Left lung (tissue), 4 donors: ENCODE measurements at regions not wholly inside any gene's neighbourhood (a gene's known extent, or its start where the extent isn't known, plus 50 kb on each side); places are given as distances from the start of the nearest gene placed in this dataset.

Source experiments
- ATAC-seq: fragments of 200-7000 bp; cut with Tn5 transposase; one replicate; pipeline ENCODE4 v1.9.1; 2020; ENCODE audit warnings: moderate library complexity
- DNase-seq, 4 donors: peaks; one replicate each; pipeline ENCODE4 v3.0.0-alpha.2; 2013 to 2020
- H3K27ac ChIP-seq, 2 donors: fragments of 200-600 bp; sonication (generic) in 1 of 2; one replicate each; pipeline versions ENCODE4 v1.5.0 to v1.8.0; 2020 to 2021
- H3K27me3 ChIP-seq, 2 donors: fragments of 200-600 bp; sonication (generic) in 1 of 2; one replicate each; pipeline versions ENCODE4 v1.5.0 to v1.8.0; 2020 to 2021
- H3K36me3 ChIP-seq, 2 donors: fragments of 200-600 bp; sonication (generic) in 1 of 2; one replicate each; pipeline versions ENCODE4 v1.5.0 to v1.8.0; 2020 to 2021
- H3K4me1 ChIP-seq, 2 donors: fragments of 200-600 bp; one replicate each; pipeline ENCODE4 v1.8.0; 2021
- H3K4me3 ChIP-seq, 2 donors: fragments of 200-600 bp; sonication (generic) in 1 of 2; one replicate each; pipeline versions ENCODE4 v1.5.0 to v1.8.0; 2020 to 2021; ENCODE audit warnings: mild to moderate bottlenecking in 1 of 2
- H3K9me3 ChIP-seq, 2 donors: fragments of 200-600 bp; sonication (generic) in 1 of 2; one replicate each; pipeline versions ENCODE4 v1.5.0 to v1.8.0; 2020 to 2021
- intact Hi-C, 2 donors: fragments of 100-400 bp; cut with DNase I; formaldehyde crosslinking; loops; one replicate each; pipeline versions ENCODE4 v1.11.2 to v1.14.2; 2022
- TF ChIP-seq, protein P1 (sequence below), 2 donors: fragments of 200-600 bp; sonication (generic) in 1 of 2; IDR thresholded peaks; one replicate each; pipeline versions ENCODE4 v1.5.0 to v1.8.0; 2021; ENCODE audit warnings: antibody characterized with exemption in 2 of 2
- donor health status: DM: no; HTN: yes; CAD: no.
- donor health status: DM: no; HTN: no; CAD: no.

DNA sequence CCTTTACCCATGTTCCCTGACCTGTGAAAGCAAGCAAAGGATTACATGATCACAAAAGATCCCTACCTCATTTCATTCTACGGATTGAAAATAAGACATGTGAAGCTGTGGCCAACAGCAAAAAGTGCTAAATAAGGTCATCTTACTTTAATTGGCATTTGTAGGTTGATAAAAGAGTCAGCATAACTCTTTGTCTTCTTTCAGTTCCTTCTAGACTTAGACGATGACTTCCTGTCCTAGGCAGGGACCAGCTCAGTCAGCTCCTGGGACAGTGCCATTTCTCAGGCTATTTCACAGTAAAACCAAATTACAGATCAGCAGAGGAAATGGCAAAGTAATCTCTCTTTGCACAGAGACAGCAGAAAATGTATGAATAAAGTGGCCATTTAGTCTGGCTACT, 480.7 kb downstream of the RFPL4B start:
- no peaks in the 10 kb centered on the region for H3K27me3 ChIP-seq
- DNase-seq, result peak in 2 of 4 donors; percentile 36 to 57
- no peaks in the 10 kb centered on the region for H3K9me3 ChIP-seq
- H3K4me1 ChIP-seq, result no peaks in the 10 kb centered on the region
- TF ChIP-seq, protein P1, sequence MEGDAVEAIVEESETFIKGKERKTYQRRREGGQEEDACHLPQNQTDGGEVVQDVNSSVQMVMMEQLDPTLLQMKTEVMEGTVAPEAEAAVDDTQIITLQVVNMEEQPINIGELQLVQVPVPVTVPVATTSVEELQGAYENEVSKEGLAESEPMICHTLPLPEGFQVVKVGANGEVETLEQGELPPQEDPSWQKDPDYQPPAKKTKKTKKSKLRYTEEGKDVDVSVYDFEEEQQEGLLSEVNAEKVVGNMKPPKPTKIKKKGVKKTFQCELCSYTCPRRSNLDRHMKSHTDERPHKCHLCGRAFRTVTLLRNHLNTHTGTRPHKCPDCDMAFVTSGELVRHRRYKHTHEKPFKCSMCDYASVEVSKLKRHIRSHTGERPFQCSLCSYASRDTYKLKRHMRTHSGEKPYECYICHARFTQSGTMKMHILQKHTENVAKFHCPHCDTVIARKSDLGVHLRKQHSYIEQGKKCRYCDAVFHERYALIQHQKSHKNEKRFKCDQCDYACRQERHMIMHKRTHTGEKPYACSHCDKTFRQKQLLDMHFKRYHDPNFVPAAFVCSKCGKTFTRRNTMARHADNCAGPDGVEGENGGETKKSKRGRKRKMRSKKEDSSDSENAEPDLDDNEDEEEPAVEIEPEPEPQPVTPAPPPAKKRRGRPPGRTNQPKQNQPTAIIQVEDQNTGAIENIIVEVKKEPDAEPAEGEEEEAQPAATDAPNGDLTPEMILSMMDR (IDR thresholded peaks at IDR 0.05), result no peak
- ATAC-seq, result peak; percentile 36
- H3K36me3 ChIP-seq, result no peaks in the 10 kb centered on the region
- no peak overlapping the region for H3K27ac ChIP-seq
- intact Hi-C loops, result no loop called here
- no peak overlapping the region for H3K4me3 ChIP-seq

DNA sequence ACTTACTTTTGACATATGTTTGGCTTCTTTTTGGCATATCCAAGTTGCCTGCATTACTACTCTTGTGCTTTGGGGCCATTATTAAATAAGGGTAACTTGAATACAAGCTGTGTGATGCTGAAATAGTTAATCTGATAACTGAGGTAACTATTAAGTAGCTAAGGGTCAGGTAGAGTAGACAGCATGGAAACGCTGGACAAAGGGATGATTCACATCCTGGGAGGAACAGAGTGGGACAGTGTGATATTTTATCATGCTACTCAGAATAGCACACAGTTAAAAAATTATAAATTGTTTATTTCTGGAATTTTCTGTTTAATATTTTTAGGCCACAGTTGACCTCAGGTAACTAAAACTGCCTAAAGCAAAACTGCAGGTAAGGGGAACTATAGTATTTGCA, 483.9 kb downstream of the RFPL4B start:
- Histone ChIP-seq H3K27me3 (no peaks in the 10 kb centered on the region), H3K36me3 (no peaks in the 10 kb centered on the region), H3K4me3 (no peak overlapping the region), H3K4me1 (no peaks in the 10 kb centered on the region), H3K9me3 (no peaks in the 10 kb centered on the region), H3K27ac (no peak overlapping the region)
- TF ChIP-seq, protein P1 (IDR thresholded peaks at IDR 0.05), result no peak
- DNase-seq, result no peak
- intact Hi-C loops, result no loop called here
- ATAC-seq, result no peak

- intact Hi-C loops, result no loop called here
- ATAC-seq, result no peak
- Histone ChIP-seq H3K9me3 (no peaks in the 10 kb centered on the region), H3K27ac (no peak overlapping the region), H3K4me3 (no peak overlapping the region), H3K36me3 (no peaks in the 10 kb centered on the region), H3K4me1 (no peaks in the 10 kb centered on the region), H3K27me3 (no peaks in the 10 kb centered on the region)
- DNase-seq, result no peak
- TF ChIP-seq, protein P1 (IDR thresholded peaks at IDR 0.05), result no peak
These were observed 486.5 kb downstream of the RFPL4B start for GRCh38 chr6:112833581-112834131.

DNA sequence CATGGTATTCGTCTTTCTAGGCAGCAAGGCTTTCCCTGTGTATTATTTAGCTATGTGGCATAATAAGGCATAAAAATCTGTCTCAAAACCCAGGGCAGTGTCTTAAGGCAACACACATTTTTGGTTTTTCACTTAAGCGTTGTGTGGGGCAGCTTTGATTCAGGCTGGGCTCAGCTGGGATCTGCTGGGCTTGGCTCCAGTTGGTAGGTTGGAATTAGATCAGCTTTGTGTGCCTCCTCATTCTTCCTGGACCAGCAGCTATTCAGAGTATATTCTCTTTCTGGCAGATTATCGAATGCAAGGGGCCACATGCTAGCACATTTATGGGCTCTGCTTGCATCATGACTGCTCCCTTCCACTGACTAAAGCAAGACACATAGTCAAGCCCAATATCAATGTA, 487.9 kb downstream of the RFPL4B start:
- Histone ChIP-seq H3K4me1 (no peaks in the 10 kb centered on the region), H3K36me3 (no peaks in the 10 kb centered on the region), H3K4me3 (no peak overlapping the region), H3K27me3 (no peaks in the 10 kb centered on the region), H3K27ac (no peak overlapping the region), H3K9me3 (no peaks in the 10 kb centered on the region)
- DNase-seq (no peak), ATAC-seq (no peak)
- intact Hi-C loops, result no loop called here
- TF ChIP-seq, protein P1 (IDR thresholded peaks at IDR 0.05), result no peak

GRCh38 chr6:112839525-112839961, 492.4 kb downstream of the RFPL4B start:
- ATAC-seq, result peak; percentile 49
- Histone ChIP-seq H3K4me3 (no peak overlapping the region), H3K27me3 (no peaks in the 10 kb centered on the region), H3K36me3 (no peaks in the 10 kb centered on the region), H3K27ac (no peak overlapping the region), H3K9me3 (no peaks in the 10 kb centered on the region), H3K4me1 (no peaks in the 10 kb centered on the region)
- TF ChIP-seq, protein P1 (IDR thresholded peaks at IDR 0.05), result no peak
- DNase-seq, result peak in 2 of 4 donors; percentile 88
- intact Hi-C loops, result no loop called here
